22Rv1 (cell line): ENCODE measurements at regions not wholly inside any gene's neighbourhood (a gene's known extent, or its start where the extent isn't known, plus 50 kb on each side); places are given as distances from the start of the nearest gene placed in this dataset.
A peak's percentile ranks its signal among the peaks of the same experiment; 100 is the strongest.
"Not testable (repeated sequence)": the region's sequence is repeated elsewhere in the genome, so short reads cannot be mapped to it uniquely, and the experiment has no call there.

Source experiments
- H3K27ac ChIP-seq: fragments of 450-650 bp; 2 replicates; pipeline ENCODE4 v1.5.1; 2017
- CTCF ChIP-seq: fragments of 450-650 bp; IDR thresholded peaks from 2 replicates; pipeline ENCODE4 v1.5.1; 2017; ENCODE audit warnings: mild to moderate bottlenecking
- ZFX ChIP-seq: fragments of 450-650 bp; IDR thresholded peaks from 2 replicates; pipeline ENCODE4 v1.6.1; 2017; ENCODE audit warnings: antibody characterized with exemption, borderline replicate concordance

- TF ChIP-seq CTCF (no peak), ZFX (no peak)
- no peak overlapping the region for H3K27ac ChIP-seq
These were observed 276.9 kb upstream of the PLPP4 start for GRCh38 chr10:120180160-120180559.

GRCh38 chr10:120181154-120181553, 275.9 kb upstream of the PLPP4 start:
- no peak for TF ChIP-seq ZFX
- peak; percentile 15; the same call in 1 of the 2 replicates for TF ChIP-seq CTCF
- peak overlapping the region; percentile 13; the same call in 1 of the 2 replicates for H3K27ac ChIP-seq

- H3K27ac ChIP-seq, result peak overlapping the region; percentile 50
- TF ChIP-seq CTCF (no peak), ZFX (no peak)
These were observed 274.6 kb upstream of the PLPP4 start for GRCh38 chr10:120182431-120182830.

- no peak for TF ChIP-seq ZFX
- no peak for TF ChIP-seq CTCF
- no peak overlapping the region for H3K27ac ChIP-seq
These were observed 273.5 kb upstream of the PLPP4 start for GRCh38 chr10:120183546-120183945.

- TF ChIP-seq ZFX (no peak), CTCF (no peak)
- no peak overlapping the region for H3K27ac ChIP-seq
These were observed 272.3 kb upstream of the PLPP4 start for GRCh38 chr10:120184547-120185337.

GRCh38 chr10:120186506-120186905, 270.5 kb upstream of the PLPP4 start:
- no peak for TF ChIP-seq ZFX
- no peak for TF ChIP-seq CTCF
- no peak overlapping the region for H3K27ac ChIP-seq

- not testable (repeated sequence) for H3K27ac ChIP-seq
These were observed 269.9 kb upstream of the PLPP4 start for GRCh38 chr10:120187168-120187567.

GRCh38 chr10:120188950-120189349, 268.1 kb upstream of the PLPP4 start:
- no peak for TF ChIP-seq ZFX
- no peak for TF ChIP-seq CTCF
- no peak overlapping the region for H3K27ac ChIP-seq
